ENCODE measurements at regions not wholly inside any gene's neighbourhood (a gene's known extent, or its start where the extent isn't known, plus 50 kb on each side); places are given as distances from the start of the nearest gene placed in this dataset.

- no peaks in the 10 kb centered on the region for H3K4me1 ChIP-seq (ENCODE audit: insufficient read depth, low read length)
- no peaks in the 10 kb centered on the region for H3K27me3 Mint-ChIP-seq (ENCODE audit: low read depth)
- no peak overlapping the region for H3T11ph ChIP-seq (ENCODE audit: low read length)
- H3K14ac ChIP-seq (ENCODE audit: insufficient read depth, low read length): no peak overlapping the region
- WGBS (ENCODE audit: extremely low coverage, insufficient read length, low lambda C conversion rate): no CpG with 5 or more reads among the region's 3 CpGs
- no peaks in the 10 kb centered on the region for H3K79me1 ChIP-seq (ENCODE audit: insufficient read depth, low read depth, low read length, poor library complexity, severe bottlenecking)
- H4K20me1 ChIP-seq (ENCODE audit: control insufficient read depth, insufficient read depth, insufficient read length): no peaks in the 10 kb centered on the region
- no peak overlapping the region for H4K91ac ChIP-seq (ENCODE audit: insufficient read length, low read depth, low read length)
- no peaks in the 10 kb centered on the region for H3K79me2 ChIP-seq (ENCODE audit: insufficient read depth, low read length)
- H3K56ac ChIP-seq (ENCODE audit: insufficient read length, low read depth, low read length): no peak overlapping the region
- no peak overlapping the region for H2AFZ ChIP-seq (ENCODE audit: low read length)
- no peak overlapping the region for H4K8ac ChIP-seq (replicated peaks; ENCODE audit: insufficient read length, low read depth, low read length)
- no peak overlapping the region for H3K4me3 Mint-ChIP-seq
- H2BK5ac ChIP-seq (ENCODE audit: insufficient read length, low read length): no peak overlapping the region
- H3K27ac ChIP-seq (ENCODE audit: insufficient read length, low read depth, low read length): no peak overlapping the region
- H3K36me3 Mint-ChIP-seq (ENCODE audit: insufficient read depth in 1 of 3, low read depth in 3 of 3): 0 out of 7 replicates have a peak, but pooled peaks cover 0 to 2% (median 0%) of the 10 kb centered on the region in 3 experiments
- H2BK15ac ChIP-seq (ENCODE audit: low read depth, low read length): no peak overlapping the region
- H3K4me2 ChIP-seq (ENCODE audit: insufficient read depth, insufficient read length, low read length): no peak overlapping the region
- H3K27me3 ChIP-seq (ENCODE audit: insufficient read depth, low read length): no peaks in the 10 kb centered on the region
- H2BK12ac ChIP-seq (ENCODE audit: insufficient read length, low read depth, low read length): no peak overlapping the region
- no peak overlapping the region for H2BK20ac ChIP-seq (ENCODE audit: low read depth, low read length, poor library complexity, severe bottlenecking)
- no peaks in the 10 kb centered on the region for H3K23me2 ChIP-seq (ENCODE audit: insufficient read length, low read depth, low read length, poor library complexity, severe bottlenecking)
- H4K5ac ChIP-seq (ENCODE audit: insufficient read length, low read depth, low read length): no peak overlapping the region
- no peak overlapping the region for H3K18ac ChIP-seq (ENCODE audit: insufficient read length, low read depth, low read length)
- H3K9me3 Mint-ChIP-seq: no peaks in the 10 kb centered on the region
- no peak overlapping the region for H3K23ac ChIP-seq (ENCODE audit: insufficient read length, low read depth, low read length)
- DNase-seq: no peak
- H3K9me3 ChIP-seq (ENCODE audit: control insufficient read depth, low read depth, low read length): no peaks in the 10 kb centered on the region
- H3K4ac ChIP-seq (ENCODE audit: low read depth, low read length): no peak overlapping the region
- H3K9ac ChIP-seq (ENCODE audit: extremely low read depth, insufficient read length, low read length): no peak overlapping the region
- H2AK5ac ChIP-seq (ENCODE audit: insufficient read length, low read length): no peak overlapping the region
- no peak for TF ChIP-seq CTCF (conservative IDR thresholded peaks at IDR 0.05)
- no peak overlapping the region for H3K27ac Mint-ChIP-seq
- H2BK120ac ChIP-seq (ENCODE audit: low read depth, low read length, poor library complexity, severe bottlenecking): no peak overlapping the region
- H3K4me1 Mint-ChIP-seq: peaks cover 6 to 7% of the 10 kb centered on the region in 2 experiments
Observed at GRCh38 chr12:23415180-23415579, 534.3 kb downstream of the SOX5 start.
